C4-2B (cell line): ENCODE measurements at regions not wholly inside any gene's neighbourhood (a gene's known extent, or its start where the extent isn't known, plus 50 kb on each side); places are given as distances from the start of the nearest gene placed in this dataset.

Experiments used
- H3K27ac ChIP-seq: fragments of 450-650 bp; 2 replicates; pipeline ENCODE4 v1.5.1; 2017
- ZFX ChIP-seq: fragments of 450-650 bp; IDR thresholded peaks from 2 replicates; pipeline ENCODE4 v1.6.1; 2017
- TF ChIP-seq, protein P1 (sequence below): fragments of 450-650 bp; conservative IDR thresholded peaks from 2 replicates; pipeline ENCODE4 v1.5.1; 2017; ENCODE audit warnings: mild to moderate bottlenecking

GRCh38 chr1:2880812-2881295, 79.4 kb upstream of the TTC34 start:
- H3K27ac ChIP-seq = no peak overlapping the region
- TF ChIP-seq, protein P1, sequence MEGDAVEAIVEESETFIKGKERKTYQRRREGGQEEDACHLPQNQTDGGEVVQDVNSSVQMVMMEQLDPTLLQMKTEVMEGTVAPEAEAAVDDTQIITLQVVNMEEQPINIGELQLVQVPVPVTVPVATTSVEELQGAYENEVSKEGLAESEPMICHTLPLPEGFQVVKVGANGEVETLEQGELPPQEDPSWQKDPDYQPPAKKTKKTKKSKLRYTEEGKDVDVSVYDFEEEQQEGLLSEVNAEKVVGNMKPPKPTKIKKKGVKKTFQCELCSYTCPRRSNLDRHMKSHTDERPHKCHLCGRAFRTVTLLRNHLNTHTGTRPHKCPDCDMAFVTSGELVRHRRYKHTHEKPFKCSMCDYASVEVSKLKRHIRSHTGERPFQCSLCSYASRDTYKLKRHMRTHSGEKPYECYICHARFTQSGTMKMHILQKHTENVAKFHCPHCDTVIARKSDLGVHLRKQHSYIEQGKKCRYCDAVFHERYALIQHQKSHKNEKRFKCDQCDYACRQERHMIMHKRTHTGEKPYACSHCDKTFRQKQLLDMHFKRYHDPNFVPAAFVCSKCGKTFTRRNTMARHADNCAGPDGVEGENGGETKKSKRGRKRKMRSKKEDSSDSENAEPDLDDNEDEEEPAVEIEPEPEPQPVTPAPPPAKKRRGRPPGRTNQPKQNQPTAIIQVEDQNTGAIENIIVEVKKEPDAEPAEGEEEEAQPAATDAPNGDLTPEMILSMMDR = no peak
- no peak for TF ChIP-seq ZFX

DNA sequence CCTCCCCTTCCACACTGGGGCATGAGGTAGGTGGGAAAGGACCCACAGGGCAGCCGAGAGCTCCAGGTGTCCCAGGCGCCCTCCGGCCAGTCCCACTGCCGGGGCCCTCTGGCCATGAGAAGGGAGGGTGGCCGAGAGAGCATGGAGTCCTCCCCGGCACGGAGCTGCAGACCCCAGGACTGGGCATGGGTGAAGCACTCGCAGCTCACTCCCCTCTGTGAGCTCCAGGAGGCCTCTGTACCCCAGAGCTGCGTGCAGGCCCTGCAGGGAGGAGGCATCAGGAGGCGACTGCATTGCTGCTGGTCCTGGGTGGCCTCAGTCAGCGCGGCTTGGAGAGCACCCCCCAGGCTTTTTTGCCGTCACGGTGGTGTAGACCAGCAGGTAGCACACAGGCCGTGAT, 80.1 kb upstream of the TTC34 start:
- H3K27ac ChIP-seq = no peak overlapping the region
- no peak for TF ChIP-seq ZFX

DNA sequence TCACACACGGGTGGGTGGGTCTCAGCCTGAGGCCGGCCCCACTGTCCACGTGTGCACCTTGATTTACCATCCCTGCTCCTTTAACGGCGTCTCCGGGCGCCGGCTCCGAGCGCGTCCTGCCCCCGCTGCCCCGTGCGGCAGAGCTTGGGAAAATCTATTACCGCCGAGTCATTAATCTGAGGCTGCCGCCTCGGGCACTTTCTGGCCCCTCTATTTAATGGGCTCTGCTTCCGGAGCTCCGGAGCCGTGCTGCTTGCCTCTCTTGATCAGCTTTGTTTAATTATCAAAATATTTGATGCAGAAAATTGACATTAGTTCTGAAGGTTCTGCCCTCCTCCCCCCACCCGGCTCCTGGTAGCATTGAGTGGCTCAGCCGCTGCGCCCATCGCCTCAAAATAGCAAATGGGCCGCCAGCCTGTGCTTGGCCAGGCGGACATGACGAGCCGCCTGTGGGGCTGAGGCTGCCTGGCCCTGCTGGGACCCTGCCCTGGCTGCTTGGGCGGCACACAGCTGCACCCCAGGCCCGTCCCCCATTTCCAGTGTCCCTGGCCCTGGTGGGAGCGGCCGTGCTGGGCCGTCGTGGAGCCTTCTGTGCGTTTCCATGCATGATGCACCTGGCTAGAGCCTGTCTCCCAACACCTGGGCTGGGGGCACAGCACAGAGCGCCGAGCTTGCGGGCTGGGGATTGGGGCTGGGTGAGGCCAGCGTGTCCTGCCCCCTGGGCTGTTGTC, 81.6 kb upstream of the TTC34 start:
- TF ChIP-seq ZFX = no peak
- TF ChIP-seq, protein P1 = no peak
- H3K27ac ChIP-seq = no peak overlapping the region

GRCh38 chr1:2885001-2885400, 83.5 kb upstream of the TTC34 start:
- TF ChIP-seq ZFX = no peak
- TF ChIP-seq, protein P1 = no peak
- no peak overlapping the region for H3K27ac ChIP-seq

DNA sequence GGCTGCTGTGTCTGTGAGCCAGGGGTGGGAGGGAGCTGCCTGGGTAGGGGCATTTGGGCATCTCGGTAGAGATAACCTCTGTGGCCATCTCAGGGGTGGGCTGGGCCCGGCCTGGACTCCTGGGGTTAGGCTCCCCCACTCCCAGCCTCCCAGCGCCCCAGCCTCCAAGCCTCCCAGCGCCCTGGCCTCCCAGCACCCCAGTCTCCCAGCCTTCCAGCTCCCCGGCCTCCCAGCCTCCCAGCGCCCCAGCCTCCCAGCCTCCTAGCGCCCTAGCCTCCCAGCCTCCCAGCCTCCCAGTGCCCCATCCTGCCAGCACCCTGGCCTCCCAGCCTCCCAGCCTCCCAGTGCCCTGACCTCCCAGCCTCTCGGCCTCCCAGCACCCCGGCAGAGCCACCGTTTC, 85.1 kb upstream of the TTC34 start:
- TF ChIP-seq, protein P1 = no peak
- no peak for TF ChIP-seq ZFX
- H3K27ac ChIP-seq = no peak overlapping the region

DNA sequence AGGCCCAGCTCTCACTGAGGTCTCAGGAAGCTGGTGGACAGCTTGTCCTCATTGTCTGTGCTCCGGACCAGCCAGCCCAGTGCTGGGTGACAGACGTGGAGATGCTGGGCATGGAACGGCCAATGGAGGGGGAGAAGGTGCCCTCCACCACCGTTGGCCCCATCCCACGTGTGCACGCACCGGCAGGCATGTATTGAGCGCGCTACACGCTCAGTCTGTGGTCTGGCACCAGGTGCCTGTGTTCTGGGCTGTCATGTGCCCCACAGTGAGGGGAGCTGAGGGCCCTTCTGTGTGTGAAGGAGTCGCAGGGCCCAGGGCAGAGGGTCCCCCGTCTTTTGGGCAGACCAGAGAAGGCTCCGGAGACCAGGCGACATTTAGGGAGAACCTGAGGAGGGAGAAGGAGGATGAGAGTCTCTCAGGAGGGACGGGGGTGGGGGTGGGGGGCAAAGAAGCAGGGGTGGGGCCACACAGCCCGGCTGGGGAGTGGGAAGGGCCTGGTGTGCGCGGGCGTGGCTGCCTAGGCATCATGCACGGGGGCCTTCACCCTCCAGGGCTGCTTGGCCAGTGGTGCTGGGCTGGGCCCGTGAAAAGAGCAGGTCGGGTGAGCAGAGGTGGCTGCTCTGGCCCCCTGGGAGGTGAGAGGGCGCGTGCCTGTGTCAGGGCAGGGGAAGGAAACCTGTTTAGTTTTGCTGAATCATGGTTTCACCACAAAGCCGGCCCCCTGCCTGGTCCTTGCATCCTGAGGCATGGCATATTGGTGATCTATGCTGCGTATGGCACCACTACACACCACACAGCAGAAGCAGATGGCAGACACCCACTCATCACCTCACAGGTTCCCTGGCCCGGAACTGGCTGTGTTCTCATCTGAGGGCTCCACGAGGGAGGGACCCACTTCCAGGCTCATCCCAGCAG, 86.7 kb upstream of the TTC34 start:
- TF ChIP-seq, protein P1 = no peak
- TF ChIP-seq ZFX = no peak
- no peak overlapping the region for H3K27ac ChIP-seq

- TF ChIP-seq ZFX = no peak
- TF ChIP-seq, protein P1 = no peak
These were observed 88.8 kb upstream of the TTC34 start for GRCh38 chr1:2890221-2890850.

More at GRCh38 chr1:2890221-2890850, 88.8 kb upstream of the TTC34 start:
- H3K27ac ChIP-seq = no peak overlapping the region
